ENCODE measurements at regions not wholly inside any gene's neighbourhood (a gene's known extent, or its start where the extent isn't known, plus 50 kb on each side); places are given as distances from the start of the nearest gene placed in this dataset.

GRCh38 chr1:217274416-217274815 lies 356.5 kb downstream of the GPATCH2 start:
- DNase-seq (ENCODE audit: low read depth in 6 of 9, low spot score in 9 of 9): no peak
- Histone ChIP-seq H3K4me3 (ENCODE audit: low read length in 2 of 2) (no peak overlapping the region), H3K9me3 (ENCODE audit: control insufficient read depth in 2 of 2, insufficient read depth in 1 of 2, low read length in 1 of 2) (no peaks in the 10 kb centered on the region), H3K27ac (ENCODE audit: low read depth in 1 of 2, low read length in 1 of 2) (no peak overlapping the region), H3K36me3 (ENCODE audit: control insufficient read depth in 2 of 2, insufficient read depth in 2 of 2, low read length in 1 of 2) (no peaks in the 10 kb centered on the region), H3K27me3 (ENCODE audit: control insufficient read depth in 2 of 2, insufficient read depth in 1 of 2, low read length in 1 of 2) (no peaks in the 10 kb centered on the region), H3K4me1 (ENCODE audit: control insufficient read depth in 2 of 2, insufficient read depth in 2 of 2, low read length in 2 of 2) (no peaks in the 10 kb centered on the region)

- no peaks in the 10 kb centered on the region for H3K36me3 ChIP-seq (ENCODE audit: control insufficient read depth in 2 of 2, insufficient read depth in 2 of 2, low read length in 1 of 2)
- no peaks in the 10 kb centered on the region for H3K9me3 ChIP-seq (ENCODE audit: control insufficient read depth in 2 of 2, insufficient read depth in 1 of 2, low read length in 1 of 2)
- H3K27me3 ChIP-seq (ENCODE audit: control insufficient read depth in 2 of 2, insufficient read depth in 1 of 2, low read length in 1 of 2): no peaks in the 10 kb centered on the region
- no peak overlapping the region for H3K27ac ChIP-seq (ENCODE audit: low read depth in 1 of 2, low read length in 1 of 2)
- no peak overlapping the region for H3K4me3 ChIP-seq (ENCODE audit: low read length in 2 of 2)
- WGBS: 96% methylated on average over 10 of the region's 10 CpGs
- DNase-seq (ENCODE audit: low read depth in 6 of 9, low spot score in 9 of 9): no peak
- H3K4me1 ChIP-seq (ENCODE audit: control insufficient read depth in 2 of 2, insufficient read depth in 2 of 2, low read length in 2 of 2): no peaks in the 10 kb centered on the region
Measured at GRCh38 chr1:217273866-217274265, 357.0 kb downstream of the GPATCH2 start.

- Histone ChIP-seq H3K36me3 (ENCODE audit: control insufficient read depth in 2 of 2, insufficient read depth in 2 of 2, low read length in 1 of 2) (no peaks in the 10 kb centered on the region), H3K27me3 (ENCODE audit: control insufficient read depth in 2 of 2, insufficient read depth in 1 of 2, low read length in 1 of 2) (no peaks in the 10 kb centered on the region), H3K27ac (ENCODE audit: low read depth in 1 of 2, low read length in 1 of 2) (no peak overlapping the region), H3K9me3 (ENCODE audit: control insufficient read depth in 2 of 2, insufficient read depth in 1 of 2, low read length in 1 of 2) (no peaks in the 10 kb centered on the region), H3K4me3 (ENCODE audit: low read length in 2 of 2) (no peak overlapping the region), H3K4me1 (ENCODE audit: control insufficient read depth in 2 of 2, insufficient read depth in 2 of 2, low read length in 2 of 2) (no peaks in the 10 kb centered on the region)
- DNase-seq (ENCODE audit: low read depth in 6 of 9, low spot score in 9 of 9): no peak
- 79% methylated on average over 2 of the region's 2 CpGs for WGBS
Measured at GRCh38 chr1:217272385-217272784, 358.5 kb downstream of the GPATCH2 start.

GRCh38 chr1:217270101-217270500 lies 360.8 kb downstream of the GPATCH2 start:
- Histone ChIP-seq H3K4me3 (ENCODE audit: low read length in 2 of 2) (no peak overlapping the region), H3K4me1 (ENCODE audit: control insufficient read depth in 2 of 2, insufficient read depth in 2 of 2, low read length in 2 of 2) (no peaks in the 10 kb centered on the region), H3K27ac (ENCODE audit: low read depth in 1 of 2, low read length in 1 of 2) (no peak overlapping the region), H3K27me3 (ENCODE audit: control insufficient read depth in 2 of 2, insufficient read depth in 1 of 2, low read length in 1 of 2) (no peaks in the 10 kb centered on the region), H3K36me3 (ENCODE audit: control insufficient read depth in 2 of 2, insufficient read depth in 2 of 2, low read length in 1 of 2) (no peaks in the 10 kb centered on the region), H3K9me3 (ENCODE audit: control insufficient read depth in 2 of 2, insufficient read depth in 1 of 2, low read length in 1 of 2) (no peaks in the 10 kb centered on the region)
- no peak for DNase-seq (ENCODE audit: low read depth in 6 of 9, low spot score in 9 of 9)
- 70% methylated on average over 4 of the region's 4 CpGs for WGBS

- Histone ChIP-seq H3K4me3 (ENCODE audit: low read length in 2 of 2) (no peak overlapping the region), H3K27me3 (ENCODE audit: control insufficient read depth in 2 of 2, insufficient read depth in 1 of 2, low read length in 1 of 2) (no peaks in the 10 kb centered on the region), H3K9me3 (ENCODE audit: control insufficient read depth in 2 of 2, insufficient read depth in 1 of 2, low read length in 1 of 2) (no peaks in the 10 kb centered on the region), H3K27ac (ENCODE audit: low read depth in 1 of 2, low read length in 1 of 2) (no peak overlapping the region), H3K36me3 (ENCODE audit: control insufficient read depth in 2 of 2, insufficient read depth in 2 of 2, low read length in 1 of 2) (no peaks in the 10 kb centered on the region), H3K4me1 (ENCODE audit: control insufficient read depth in 2 of 2, insufficient read depth in 2 of 2, low read length in 2 of 2) (no peaks in the 10 kb centered on the region)
- no peak for DNase-seq (ENCODE audit: low read depth in 6 of 9, low spot score in 9 of 9)
- whole genome bisulfite sequencing: 84% methylated on average over 5 of the region's 5 CpGs
Measured at GRCh38 chr1:217268058-217268457, 362.8 kb downstream of the GPATCH2 start.

GRCh38 chr1:217261636-217262035 lies 369.3 kb downstream of the GPATCH2 start:
- no peak overlapping the region for H3K27ac ChIP-seq (ENCODE audit: low read depth in 1 of 2, low read length in 1 of 2)
- no peak overlapping the region for H3K4me3 ChIP-seq (ENCODE audit: low read length in 2 of 2)
- DNase-seq (ENCODE audit: low read depth in 6 of 9, low spot score in 9 of 9): no peak
- no peaks in the 10 kb centered on the region for H3K36me3 ChIP-seq (ENCODE audit: control insufficient read depth in 2 of 2, insufficient read depth in 2 of 2, low read length in 1 of 2)
- H3K27me3 ChIP-seq (ENCODE audit: control insufficient read depth in 2 of 2, insufficient read depth in 1 of 2, low read length in 1 of 2): no peaks in the 10 kb centered on the region
- H3K4me1 ChIP-seq (ENCODE audit: control insufficient read depth in 2 of 2, insufficient read depth in 2 of 2, low read length in 2 of 2): no peaks in the 10 kb centered on the region
- H3K9me3 ChIP-seq (ENCODE audit: control insufficient read depth in 2 of 2, insufficient read depth in 1 of 2, low read length in 1 of 2): no peaks in the 10 kb centered on the region
- 94% methylated on average over 2 of the region's 2 CpGs for WGBS

- H3K4me1 ChIP-seq (ENCODE audit: control insufficient read depth in 2 of 2, insufficient read depth in 2 of 2, low read length in 2 of 2): no peaks in the 10 kb centered on the region
- WGBS: 95% methylated on average over 1 of the region's 1 CpG
- DNase-seq (ENCODE audit: low read depth in 6 of 9, low spot score in 9 of 9): no peak
- H3K27ac ChIP-seq (ENCODE audit: low read depth in 1 of 2, low read length in 1 of 2): no peak overlapping the region
- no peaks in the 10 kb centered on the region for H3K27me3 ChIP-seq (ENCODE audit: control insufficient read depth in 2 of 2, insufficient read depth in 1 of 2, low read length in 1 of 2)
- H3K9me3 ChIP-seq (ENCODE audit: control insufficient read depth in 2 of 2, insufficient read depth in 1 of 2, low read length in 1 of 2): no peaks in the 10 kb centered on the region
- H3K4me3 ChIP-seq (ENCODE audit: low read length in 2 of 2): no peak overlapping the region
- no peaks in the 10 kb centered on the region for H3K36me3 ChIP-seq (ENCODE audit: control insufficient read depth in 2 of 2, insufficient read depth in 2 of 2, low read length in 1 of 2)
Measured at GRCh38 chr1:217260676-217261075, 370.2 kb downstream of the GPATCH2 start.

GRCh38 chr1:217253985-217254384 lies 376.9 kb downstream of the GPATCH2 start:
- Histone ChIP-seq H3K27me3 (ENCODE audit: control insufficient read depth in 2 of 2, insufficient read depth in 1 of 2, low read length in 1 of 2) (no peaks in the 10 kb centered on the region), H3K9me3 (ENCODE audit: control insufficient read depth in 2 of 2, insufficient read depth in 1 of 2, low read length in 1 of 2) (no peaks in the 10 kb centered on the region), H3K36me3 (ENCODE audit: control insufficient read depth in 2 of 2, insufficient read depth in 2 of 2, low read length in 1 of 2) (no peaks in the 10 kb centered on the region), H3K4me3 (ENCODE audit: low read length in 2 of 2) (no peak overlapping the region), H3K4me1 (ENCODE audit: control insufficient read depth in 2 of 2, insufficient read depth in 2 of 2, low read length in 2 of 2) (no peaks in the 10 kb centered on the region), H3K27ac (ENCODE audit: low read depth in 1 of 2, low read length in 1 of 2) (no peak overlapping the region)
- DNase-seq (ENCODE audit: low read depth in 6 of 9, low spot score in 9 of 9): no peak

- WGBS: 92% methylated on average over 2 of the region's 2 CpGs
- Histone ChIP-seq H3K9me3 (ENCODE audit: control insufficient read depth in 2 of 2, insufficient read depth in 1 of 2, low read length in 1 of 2) (no peaks in the 10 kb centered on the region), H3K4me3 (ENCODE audit: low read length in 2 of 2) (no peak overlapping the region), H3K27ac (ENCODE audit: low read depth in 1 of 2, low read length in 1 of 2) (no peak overlapping the region), H3K27me3 (ENCODE audit: control insufficient read depth in 2 of 2, insufficient read depth in 1 of 2, low read length in 1 of 2) (no peaks in the 10 kb centered on the region), H3K36me3 (ENCODE audit: control insufficient read depth in 2 of 2, insufficient read depth in 2 of 2, low read length in 1 of 2) (no peaks in the 10 kb centered on the region), H3K4me1 (ENCODE audit: control insufficient read depth in 2 of 2, insufficient read depth in 2 of 2, low read length in 2 of 2) (no peaks in the 10 kb centered on the region)
- no peak for DNase-seq (ENCODE audit: low read depth in 6 of 9, low spot score in 9 of 9)
Measured at GRCh38 chr1:217253351-217253750, 377.5 kb downstream of the GPATCH2 start.

- Histone ChIP-seq H3K4me1 (ENCODE audit: control insufficient read depth in 2 of 2, insufficient read depth in 2 of 2, low read length in 2 of 2) (no peaks in the 10 kb centered on the region), H3K27ac (ENCODE audit: low read depth in 1 of 2, low read length in 1 of 2) (no peak overlapping the region)
- WGBS: 94% methylated on average over 1 of the region's 1 CpG
Measured at GRCh38 chr1:217251121-217251520, 379.8 kb downstream of the GPATCH2 start.

More at GRCh38 chr1:217251121-217251520, 379.8 kb downstream of the GPATCH2 start:
- H3K4me3 ChIP-seq (ENCODE audit: low read length in 2 of 2): no peak overlapping the region
- H3K36me3 ChIP-seq (ENCODE audit: control insufficient read depth in 2 of 2, insufficient read depth in 2 of 2, low read length in 1 of 2): no peaks in the 10 kb centered on the region
- no peaks in the 10 kb centered on the region for H3K9me3 ChIP-seq (ENCODE audit: control insufficient read depth in 2 of 2, insufficient read depth in 1 of 2, low read length in 1 of 2)
- no peak for DNase-seq (ENCODE audit: low read depth in 6 of 9, low spot score in 9 of 9)
- no peaks in the 10 kb centered on the region for H3K27me3 ChIP-seq (ENCODE audit: control insufficient read depth in 2 of 2, insufficient read depth in 1 of 2, low read length in 1 of 2)

Measured in thymus (tissue), 11 donors.